K562 (cell line): ENCODE measurements at regions not wholly inside any gene's neighbourhood (a gene's known extent, or its start where the extent isn't known, plus 50 kb on each side); places are given as distances from the start of the nearest gene placed in this dataset.

Experiments
- ATAC-seq: fragments of 200-7000 bp; cut with Tn5 transposase; 3 replicates; pipeline ENCODE4 v1.9.1; 2020; ENCODE audit warnings: moderate library complexity
- BruUV-seq: library from RNA; stranded (reverse); fragments of 400-500 nt; replicated peaks from 2 replicates; lab custom pipeline; 2021; lab: Mats Ljungman, UMichigan
- CTCF ChIA-PET: fragments of 300-600 bp; formaldehyde crosslinking; extraction: SDS; loops from one replicate; lab custom pipeline; 2021; ENCODE audit warnings: low intra/inter-chr PET ratio; lab: Yijun Ruan, JAX
- POLR2A ChIA-PET: fragments of 300-600, 350-650 bp; sonication (Branson Sonifier 250); formaldehyde crosslinking; extraction: SDS; loops from one replicate; lab custom pipeline; 2021; ENCODE audit warnings: antibody characterized with exemption, inconsistent platforms; lab: Yijun Ruan, JAX
- DNase-seq, 4 experiments: peaks; one replicate each; pipeline versions ENCODE4 v3.0.0 to v3.0.0-alpha.2; 2011 to 2018; ENCODE audit warnings: low spot score in 3 of 4, mixed read lengths in 3 of 4; ENCODE audit errors: extremely low read depth in 1 of 4
- FAIRE-seq: peaks from 2 replicates; lab custom pipeline; 2011; peaks lifted over from hg19 to GRCh38; lab: Jason Lieb, UNC
- H2AFZ ChIP-seq: 2 replicates; pipeline ENCODE4 v1.6.0; 2011; ENCODE audit warnings: low read depth, low read length, control low read depth, inconsistent platforms
- H3K27ac ChIP-seq: fragments of 200-600 bp; 3 replicates; pipeline ENCODE4 v1.8.0; 2011; ENCODE audit warnings: low read depth, mild to moderate bottlenecking, control low read depth, inconsistent platforms, low read length, moderate library complexity, mixed read lengths; ENCODE audit errors: extremely low read depth
- H3K27me3 ChIP-seq, 2 experiments: fragments of 300-600 bp in 1 of 2; 2 replicates in 1 of 2; 3 replicates in 1 of 2; pipeline versions ENCODE4 v1.6.0 to v1.8.0; 2011; ENCODE audit warnings: inconsistent platforms in 2 of 2, low read length in 2 of 2, mild to moderate bottlenecking in 1 of 2, mixed read lengths in 1 of 2, moderate library complexity in 1 of 2; ENCODE audit not compliant: control insufficient read depth in 2 of 2, insufficient read depth in 2 of 2
- H3K36me3 ChIP-seq: fragments of 300-600 bp; 3 replicates; pipeline ENCODE4 v1.8.0; 2011; ENCODE audit warnings: mild to moderate bottlenecking, low read length, inconsistent platforms; ENCODE audit not compliant: control insufficient read depth, insufficient read depth
- H3K4me1 ChIP-seq, 2 experiments: fragments of 200-600 bp in 1 of 2; replicated peaks in 1 of 2; 2 replicates in 1 of 2; 3 replicates in 1 of 2; pipeline versions ENCODE4 v1.5.1 to v1.8.0; 2011; ENCODE audit warnings: inconsistent platforms in 2 of 2, low read length in 2 of 2, mild to moderate bottlenecking in 1 of 2, mixed read lengths in 1 of 2, moderate library complexity in 1 of 2; ENCODE audit not compliant: control insufficient read depth in 2 of 2, insufficient read depth in 2 of 2
- H3K4me2 ChIP-seq: 2 replicates; pipeline ENCODE4 v1.6.1; 2011; ENCODE audit warnings: low read length, control low read depth, inconsistent platforms, mixed read lengths; ENCODE audit not compliant: insufficient read depth
- H3K4me3 ChIP-seq: fragments of 200-600 bp; sonication (generic), shearing (Covaris generic); 2 replicates; pipeline ENCODE4 v1.5.1; 2016; ENCODE audit warnings: control low read depth, inconsistent platforms
- H3K79me2 ChIP-seq: fragments of 200-600 bp; 3 replicates; pipeline ENCODE4 v1.8.0; 2011; ENCODE audit warnings: low read length, inconsistent platforms; ENCODE audit not compliant: control insufficient read depth, insufficient read depth
- H3K9ac ChIP-seq, 2 experiments: 2 replicates each; pipeline versions ENCODE4 v1.6.0 to v1.6.1; 2011; ENCODE audit warnings: low read depth in 2 of 2, low read length in 2 of 2, control low read depth in 1 of 2, inconsistent platforms in 1 of 2, mild to moderate bottlenecking in 1 of 2, mixed read lengths in 1 of 2; ENCODE audit not compliant: insufficient read depth in 1 of 2
- H3K9me1 ChIP-seq: one replicate; pipeline ENCODE4 v1.6.0; 2011; ENCODE audit warnings: inconsistent platforms, mild to moderate bottlenecking, low read length, moderate library complexity; ENCODE audit not compliant: control insufficient read depth, insufficient read depth
- H3K9me3 ChIP-seq: replicated peaks from 2 replicates; pipeline ENCODE4 v1.5.1; 2011; ENCODE audit warnings: low read depth, low read length, inconsistent platforms; ENCODE audit not compliant: control insufficient read depth, insufficient read depth
- H4K20me1 ChIP-seq: replicated peaks from 2 replicates; pipeline ENCODE4 v1.6.1; 2011; ENCODE audit warnings: low read length, inconsistent platforms, mixed read lengths; ENCODE audit not compliant: control insufficient read depth, insufficient read depth
- MYNN ChIP-seq, 2 experiments: sonication (generic); formaldehyde crosslinking in 1 of 2; IDR thresholded peaks; 2 replicates each; pipeline versions ENCODE4 v1.5.0 to v1.6.1; 2016 to 2020; ENCODE audit warnings: antibody characterized with exemption in 1 of 2, missing genetic modification reagents in 1 of 2
- NR4A1 ChIP-seq, 2 experiments: fragments of 250-450 bp in 1 of 2; fragments of 450-650 bp in 1 of 2; sonication (Bioruptor Pico) in 1 of 2; IDR thresholded peaks; 2 replicates each; pipeline versions ENCODE4 v1.4.0 to v1.6.1; 2016 to 2020; ENCODE audit warnings: mild to moderate bottlenecking in 2 of 2, missing compliant biosample characterization in 1 of 2, missing genetic modification characterization in 1 of 2, moderate library complexity in 1 of 2
- WGBS: fragments of 100-300 bp; shearing (Covaris generic); methylation state at CpG from one replicate; pipeline ENCODE4 v1.1.6; 2016; ENCODE audit warnings: low coverage, mixed read lengths; ENCODE audit not compliant: insufficient coverage; ENCODE audit errors: missing lambda C conversion rate; 5-methylcytosine and 5-hydroxymethylcytosine counted together
- in situ Hi-C: fragments of 300-500 bp; cut with MboI; formaldehyde crosslinking; loops from 4 replicates; pipeline ENCODE4 v1.15.0; 2018; ENCODE audit warnings: inconsistent platforms, mixed read lengths
- intact Hi-C: fragments of 100-400 bp; cut with micrococcal nuclease; formaldehyde crosslinking; loops from 2 replicates; pipeline ENCODE4 v1.14.2; 2022
- TF ChIP-seq, protein P1 (sequence below), 2 experiments: fragments of 450-650 bp; IDR thresholded peaks; 2 replicates each; pipeline ENCODE4 v1.6.1; 2018; ENCODE audit warnings: mild to moderate bottlenecking in 2 of 2, low read depth in 1 of 2; ENCODE audit not compliant: partially characterized antibody in 2 of 2

- CTCF ChIA-PET: no interaction called here
- Histone ChIP-seq H3K27ac (no peak overlapping the region), H3K4me2 (no peak overlapping the region), H2AFZ (no peak overlapping the region), H3K36me3 (no peaks in the 10 kb centered on the region), H3K9me3 (no peaks in the 10 kb centered on the region), H3K9ac (no peak overlapping the region), H4K20me1 (0 out of 2 replicates have a peak, but pooled peaks cover 6% of the 10 kb centered on the region), H3K4me1 (no peaks in the 10 kb centered on the region), H3K9me1 (no peaks in the 10 kb centered on the region), H3K79me2 (no peaks in the 10 kb centered on the region), H3K4me3 (no peak overlapping the region), H3K27me3 (peaks cover 31 to 50% of the 10 kb centered on the region in 2 experiments)
- WGBS: 2% methylated on average over 4 of the region's 4 CpGs
- TF ChIP-seq NR4A1 (CRISPR knock-in tag; IDR thresholded peaks at IDR 0.05) (no peak), NR4A1 (tag; IDR thresholded peaks at IDR 0.05) (no peak), MYNN (IDR thresholded peaks at IDR 0.05) (no peak), MYNN (CRISPR knock-in tag; IDR thresholded peaks at IDR 0.05) (no peak)
- TF ChIP-seq, protein P1, sequence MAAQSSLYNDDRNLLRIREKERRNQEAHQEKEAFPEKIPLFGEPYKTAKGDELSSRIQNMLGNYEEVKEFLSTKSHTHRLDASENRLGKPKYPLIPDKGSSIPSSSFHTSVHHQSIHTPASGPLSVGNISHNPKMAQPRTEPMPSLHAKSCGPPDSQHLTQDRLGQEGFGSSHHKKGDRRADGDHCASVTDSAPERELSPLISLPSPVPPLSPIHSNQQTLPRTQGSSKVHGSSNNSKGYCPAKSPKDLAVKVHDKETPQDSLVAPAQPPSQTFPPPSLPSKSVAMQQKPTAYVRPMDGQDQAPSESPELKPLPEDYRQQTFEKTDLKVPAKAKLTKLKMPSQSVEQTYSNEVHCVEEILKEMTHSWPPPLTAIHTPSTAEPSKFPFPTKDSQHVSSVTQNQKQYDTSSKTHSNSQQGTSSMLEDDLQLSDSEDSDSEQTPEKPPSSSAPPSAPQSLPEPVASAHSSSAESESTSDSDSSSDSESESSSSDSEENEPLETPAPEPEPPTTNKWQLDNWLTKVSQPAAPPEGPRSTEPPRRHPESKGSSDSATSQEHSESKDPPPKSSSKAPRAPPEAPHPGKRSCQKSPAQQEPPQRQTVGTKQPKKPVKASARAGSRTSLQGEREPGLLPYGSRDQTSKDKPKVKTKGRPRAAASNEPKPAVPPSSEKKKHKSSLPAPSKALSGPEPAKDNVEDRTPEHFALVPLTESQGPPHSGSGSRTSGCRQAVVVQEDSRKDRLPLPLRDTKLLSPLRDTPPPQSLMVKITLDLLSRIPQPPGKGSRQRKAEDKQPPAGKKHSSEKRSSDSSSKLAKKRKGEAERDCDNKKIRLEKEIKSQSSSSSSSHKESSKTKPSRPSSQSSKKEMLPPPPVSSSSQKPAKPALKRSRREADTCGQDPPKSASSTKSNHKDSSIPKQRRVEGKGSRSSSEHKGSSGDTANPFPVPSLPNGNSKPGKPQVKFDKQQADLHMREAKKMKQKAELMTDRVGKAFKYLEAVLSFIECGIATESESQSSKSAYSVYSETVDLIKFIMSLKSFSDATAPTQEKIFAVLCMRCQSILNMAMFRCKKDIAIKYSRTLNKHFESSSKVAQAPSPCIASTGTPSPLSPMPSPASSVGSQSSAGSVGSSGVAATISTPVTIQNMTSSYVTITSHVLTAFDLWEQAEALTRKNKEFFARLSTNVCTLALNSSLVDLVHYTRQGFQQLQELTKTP (IDR thresholded peaks at IDR 0.05; ENCODE audit: low read depth in 1 of 2, partially characterized antibody in 2 of 2): no peak
- ATAC-seq: no peak
- in situ Hi-C loops: no loop called here
- no TSS peak for BruUV-seq
- intact Hi-C loops: no loop called here
- DNase-seq: no peak
- no peak for FAIRE-seq
- POLR2A ChIA-PET: interaction anchor here (0.6 to 0.7 kb wide), 2 partner anchors 8 to 418 kb away, joined by 4 read pairs; no protein-coding TSS in a partner anchor
Measured at GRCh38 chr1:25131794-25132193, 100.5 kb downstream of the SYF2 start.
